H1 (cell line): ENCODE measurements at regions not wholly inside any gene's neighbourhood (a gene's known extent, or its start where the extent isn't known, plus 50 kb on each side); places are given as distances from the start of the nearest gene placed in this dataset.

Source experiments
- CTCF ChIA-PET: fragments of 300-600 bp; sonication (Branson Sonifier 250); formaldehyde crosslinking; loops from one replicate; lab custom pipeline; 2021; ENCODE audit not compliant: partially characterized antibody; lab: Charles Lee
- POLR2A ChIA-PET: fragments of 300-600 bp; sonication (Branson Sonifier 250); formaldehyde crosslinking; loops from one replicate; lab custom pipeline; 2021; ENCODE audit warnings: inconsistent platforms; ENCODE audit not compliant: partially characterized antibody; lab: Charles Lee
- DNase-seq, 2 experiments: peaks; one replicate each; pipeline versions ENCODE4 v3.0.0 to v3.0.0-alpha.2; 2010 to 2022; ENCODE audit warnings: low spot score in 2 of 2, low read depth in 1 of 2, mixed read lengths in 1 of 2
- FAIRE-seq: peaks from 2 replicates; lab custom pipeline; 2011; peaks lifted over from hg19 to GRCh38; lab: Jason Lieb, UNC
- H2AFZ ChIP-seq: 2 replicates; pipeline ENCODE4 v1.8.1; 2012; ENCODE audit warnings: low read length, inconsistent platforms
- H2AK5ac ChIP-seq: 2 replicates; pipeline ENCODE4 v1.6.1; 2013; ENCODE audit warnings: low read depth, low read length
- H2BK120ac ChIP-seq: replicated peaks from 2 replicates; pipeline ENCODE3; 2013; ENCODE audit warnings: low read depth, low read length, inconsistent platforms
- H2BK12ac ChIP-seq: 2 replicates; pipeline ENCODE4 v1.6.1; 2013; ENCODE audit warnings: low read depth, low read length
- H2BK15ac ChIP-seq: 2 replicates; pipeline ENCODE4 v1.6.1; 2013; ENCODE audit warnings: low read length
- H2BK20ac ChIP-seq: 2 replicates; pipeline ENCODE4 v1.6.1; 2013; ENCODE audit warnings: low read length
- H2BK5ac ChIP-seq: 2 replicates; pipeline ENCODE4 v1.6.1; 2013; ENCODE audit warnings: low read depth, low read length
- H3K14ac ChIP-seq: 2 replicates; pipeline ENCODE4 v1.6.1; 2013; ENCODE audit warnings: inconsistent platforms; ENCODE audit not compliant: insufficient read length
- H3K18ac ChIP-seq: 2 replicates; pipeline ENCODE4 v1.6.1; 2013; ENCODE audit warnings: low read length; ENCODE audit errors: extremely low read depth
- H3K23ac ChIP-seq: 2 replicates; pipeline ENCODE4 v1.6.1; 2013; ENCODE audit warnings: inconsistent platforms; ENCODE audit not compliant: insufficient read length
- H3K23me2 ChIP-seq: 2 replicates; pipeline ENCODE4 v1.6.1; 2013; ENCODE audit warnings: low read depth, low read length
- H3K27ac ChIP-seq: 2 replicates; pipeline ENCODE4 v1.6.1; 2011; ENCODE audit warnings: low read depth, low read length, inconsistent platforms
- H3K27me3 ChIP-seq, 4 experiments: replicated peaks in 1 of 4; 1 replicate in 1 of 4; 2 replicates in 3 of 4; pipeline versions ENCODE4 v1.6.1 to v1.8.1; 2011 to 2013; ENCODE audit warnings: low read length in 3 of 4, mild to moderate bottlenecking in 3 of 4, inconsistent platforms in 2 of 4, mixed read lengths in 2 of 4, moderate library complexity in 1 of 4; ENCODE audit not compliant: control insufficient read depth in 3 of 4, insufficient read depth in 3 of 4; ENCODE audit errors: extremely low read depth in 1 of 4
- H3K36me3 ChIP-seq, 4 experiments: 2 replicates each; pipeline versions ENCODE4 v1.6.1 to v1.8.1; 2011 to 2013; ENCODE audit warnings: mild to moderate bottlenecking in 4 of 4, low read length in 3 of 4, moderate library complexity in 2 of 4, control low read depth in 1 of 4, inconsistent platforms in 1 of 4; ENCODE audit not compliant: insufficient read depth in 4 of 4, control insufficient read depth in 2 of 4
- H3K4ac ChIP-seq: replicated peaks from 2 replicates; pipeline ENCODE3; 2013; ENCODE audit warnings: low read length, low read depth, mixed read lengths, inconsistent platforms; ENCODE audit not compliant: insufficient read length
- H3K4me1 ChIP-seq, 4 experiments: replicated peaks in 1 of 4; 1 replicate in 1 of 4; 2 replicates in 3 of 4; pipeline versions ENCODE4 v1.6.1 to v1.8.1; 2011 to 2013; ENCODE audit warnings: low read length in 3 of 4, inconsistent platforms in 2 of 4, mixed read lengths in 1 of 4; ENCODE audit not compliant: insufficient read depth in 4 of 4, control insufficient read depth in 3 of 4
- H3K4me2 ChIP-seq, 2 experiments: 2 replicates each; pipeline versions ENCODE4 v1.6.1 to v1.8.1; 2011 to 2013; ENCODE audit warnings: low read depth in 2 of 2, low read length in 2 of 2, control low read depth in 1 of 2, inconsistent platforms in 1 of 2, mild to moderate bottlenecking in 1 of 2; ENCODE audit not compliant: insufficient read depth in 1 of 2
- H3K4me3 ChIP-seq, 4 experiments: fragments of 200-600, 300-600 bp in 1 of 4; sonication (generic), shearing (Covaris generic), sonication (Bioruptor Twin) in 1 of 4; 2 replicates each; pipeline versions ENCODE4 v1.5.1 to v1.8.1; 2011 to 2016; ENCODE audit warnings: low read length in 4 of 4, low read depth in 3 of 4, control low read depth in 2 of 4, inconsistent platforms in 2 of 4, mild to moderate bottlenecking in 2 of 4, mixed read lengths in 1 of 4, moderate library complexity in 1 of 4; ENCODE audit not compliant: insufficient read depth in 2 of 4; ENCODE audit errors: extremely low read depth in 1 of 4
- H3K56ac ChIP-seq: replicated peaks from 2 replicates; pipeline ENCODE3; 2013; ENCODE audit warnings: low read depth, mild to moderate bottlenecking, mixed read lengths, low read length, inconsistent platforms; ENCODE audit not compliant: insufficient read length
- H3K79me1 ChIP-seq: 2 replicates; pipeline ENCODE4 v1.6.1; 2013; ENCODE audit warnings: low read depth, low read length, control low read depth
- H3K79me2 ChIP-seq, 2 experiments: 2 replicates each; pipeline versions ENCODE4 v1.6.1 to v1.8.1; 2012 to 2013; ENCODE audit warnings: low read length in 2 of 2, mild to moderate bottlenecking in 2 of 2, inconsistent platforms in 1 of 2; ENCODE audit not compliant: insufficient read depth in 2 of 2, control insufficient read depth in 1 of 2
- H3K9ac ChIP-seq, 4 experiments: replicated peaks in 1 of 4; 1 replicate in 1 of 4; 2 replicates in 3 of 4; pipeline versions ENCODE4 v1.6.1 to v1.8.1; 2011 to 2013; ENCODE audit warnings: low read depth in 3 of 4, low read length in 3 of 4, control low read depth in 2 of 4, mild to moderate bottlenecking in 2 of 4, moderate library complexity in 2 of 4, inconsistent platforms in 1 of 4; ENCODE audit errors: extremely low read depth in 1 of 4
- H3K9me3 ChIP-seq, 2 experiments: 2 replicates each; pipeline versions ENCODE4 v1.6.1 to v1.8.1; 2012 to 2013; ENCODE audit warnings: mild to moderate bottlenecking in 2 of 2, moderate library complexity in 2 of 2, control low read depth in 1 of 2, inconsistent platforms in 1 of 2, low read depth in 1 of 2, low read length in 1 of 2, mixed read lengths in 1 of 2; ENCODE audit not compliant: insufficient read depth in 2 of 2
- H4K20me1 ChIP-seq, 2 experiments: replicated peaks in 1 of 2; 2 replicates each; pipeline versions ENCODE3 to v1.8.1; 2011 to 2013; ENCODE audit warnings: inconsistent platforms in 2 of 2, low read length in 2 of 2, mild to moderate bottlenecking in 1 of 2; ENCODE audit not compliant: insufficient read depth in 2 of 2, control insufficient read depth in 1 of 2
- H4K5ac ChIP-seq: 2 replicates; pipeline ENCODE4 v1.6.1; 2013; ENCODE audit warnings: low read length, low read depth, mixed read lengths, inconsistent platforms; ENCODE audit not compliant: insufficient read length
- H4K8ac ChIP-seq: 2 replicates; pipeline ENCODE4 v1.8.0; 2013; ENCODE audit warnings: mild to moderate bottlenecking, moderate library complexity, low read length, inconsistent platforms; ENCODE audit not compliant: insufficient read depth; ENCODE audit errors: extremely low read depth
- H4K91ac ChIP-seq: replicated peaks from 2 replicates; pipeline ENCODE3; 2013; ENCODE audit warnings: low read length, mixed read lengths, inconsistent platforms; ENCODE audit not compliant: insufficient read length
- EGR1 ChIP-seq: IDR thresholded peaks from 2 replicates; pipeline ENCODE4 v1.6.1; 2011; ENCODE audit warnings: low read depth, low read length, borderline replicate concordance
- POLR2A ChIP-seq, 2 experiments: IDR thresholded peaks; 1 replicate in 1 of 2; 2 replicates in 1 of 2; pipeline ENCODE4 v1.6.1; 2011; ENCODE audit warnings: low read depth in 2 of 2, low read length in 2 of 2, mild to moderate bottlenecking in 2 of 2; ENCODE audit errors: control extremely low read depth in 1 of 2
- POU5F1 ChIP-seq: IDR thresholded peaks from 2 replicates; pipeline ENCODE4 v1.6.1; 2011; ENCODE audit warnings: low read depth, mild to moderate bottlenecking, low read length, moderate library complexity
- RNF2 ChIP-seq: fragments of 200-900, 300-1000 bp; sonication (generic); IDR thresholded peaks from 2 replicates; pipeline ENCODE4 v1.7.1; 2016; ENCODE audit warnings: borderline replicate concordance, low read depth, mild to moderate bottlenecking, antibody characterized with exemption, low read length; ENCODE audit not compliant: poor library complexity, severe bottlenecking; ENCODE audit errors: missing control alignments
- SUZ12 ChIP-seq: fragments of 200-600 bp; sonication (generic); IDR thresholded peaks from 2 replicates; pipeline ENCODE4 v1.6.1; 2012; ENCODE audit warnings: mild to moderate bottlenecking, inconsistent platforms, low read length, moderate library complexity, mixed read lengths
- WGBS, 2 experiments: shearing (Covaris generic) in 1 of 2; methylation state at CpG; one replicate each; pipeline versions ENCODE4 v1.1.6 to v1.1.7; 2013 to 2015; ENCODE audit warnings: low lambda C conversion rate in 2 of 2, mixed read lengths in 2 of 2, inconsistent platforms in 1 of 2, low coverage in 1 of 2, missing lambda C conversion rate in 1 of 2; ENCODE audit not compliant: insufficient replicate concordance in 2 of 2, insufficient coverage in 1 of 2, insufficient read length in 1 of 2; ENCODE audit errors: extremely low coverage in 1 of 2, missing lambda C conversion rate in 1 of 2; 5-methylcytosine and 5-hydroxymethylcytosine counted together

DNA sequence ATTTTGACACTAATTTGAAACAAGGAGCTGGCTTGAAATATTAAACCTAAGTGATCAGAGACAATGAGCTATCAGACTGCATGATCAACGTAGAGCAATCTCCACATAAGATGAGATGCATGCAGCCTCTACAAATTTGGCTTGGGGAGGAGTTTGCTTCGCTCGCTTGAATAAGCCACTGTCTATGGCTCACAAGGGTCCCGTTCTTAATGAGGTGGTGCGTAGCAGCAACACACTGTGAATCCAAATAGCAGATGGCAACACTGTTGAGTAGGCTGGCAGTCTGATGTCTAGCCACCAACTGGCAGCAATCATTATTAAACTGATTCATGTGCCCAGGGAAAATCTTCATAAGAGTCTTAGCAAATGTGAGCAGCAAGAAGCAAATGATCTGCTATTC is 125.4 kb upstream of the CCDC54 start:
- CTCF ChIA-PET: interaction anchor here (0.7 to 3.6 kb wide), 4 partner anchors 16 to 292 kb away, joined by 3 to 14 read pairs (median 6); no protein-coding TSS in a partner anchor

More for the DNA sequence above, 125.4 kb upstream of the CCDC54 start:
- Histone ChIP-seq H2BK20ac (no peak overlapping the region), H3K27me3 (no peaks in the 10 kb centered on the region), H3K23ac (no peak overlapping the region), H4K20me1 (no peaks in the 10 kb centered on the region), H3K4ac (no peak overlapping the region), H4K5ac (no peak overlapping the region), H4K91ac (peak overlapping the region; percentile 79), H3K23me2 (no peaks in the 10 kb centered on the region), H2BK120ac (no peak overlapping the region), H3K79me2 (no peaks in the 10 kb centered on the region), H3K56ac (no peak overlapping the region), H3K4me2 (no peak overlapping the region), H3K18ac (no peak overlapping the region), H2AFZ (no peak overlapping the region), H3K4me1 (no peaks in the 10 kb centered on the region), H3K4me3 (no peak overlapping the region), H2BK15ac (no peak overlapping the region), H3K14ac (no peak overlapping the region), H2BK12ac (no peak overlapping the region), H3K36me3 (no peaks in the 10 kb centered on the region), H3K9me3 (no peaks in the 10 kb centered on the region), H4K8ac (no peak overlapping the region), H3K27ac (no peak overlapping the region), H3K9ac (no peak overlapping the region), H2AK5ac (no peak overlapping the region), H2BK5ac (no peak overlapping the region), H3K79me1 (no peaks in the 10 kb centered on the region)
- TF ChIP-seq POLR2A (IDR thresholded peaks at IDR 0.05; ENCODE audit: control extremely low read depth in 1 of 2, low read depth in 2 of 2, low read length in 2 of 2): no peak
- TF ChIP-seq EGR1: no peak
- TF ChIP-seq POU5F1: no peak
- TF ChIP-seq RNF2: no peak
- TF ChIP-seq SUZ12: no peak
- FAIRE-seq: no peak
- POLR2A ChIA-PET: no interaction called here
- no peak for DNase-seq
- 89% methylated on average over 5 of the region's 5 CpGs; no CpG with 5 or more reads in 1 of the 2 experiments for WGBS, 2 experiments
